ENCODE measurements at regions not wholly inside any gene's neighbourhood (a gene's known extent, or its start where the extent isn't known, plus 50 kb on each side); places are given as distances from the start of the nearest gene placed in this dataset.

GRCh38 chr19:30158067-30158892 lies 213.9 kb upstream of the ZNF536 start:
- DNase-seq (ENCODE audit: low spot score) = no peak
- in situ Hi-C loops (cut with MboI; ENCODE audit: low sequenced_read_pairs, unreplicated experiment) = no loop called here
- no peak for TF ChIP-seq CTCF (IDR thresholded peaks at IDR 0.05; ENCODE audit: borderline replicate concordance, control extremely low read depth, extremely low read depth, insufficient read depth, missing control alignments)

GRCh38 chr19:30158893-30159245 lies 213.3 kb upstream of the ZNF536 start:
- in situ Hi-C loops (cut with MboI; ENCODE audit: low sequenced_read_pairs, unreplicated experiment) = no loop called here
- no peak for DNase-seq (ENCODE audit: low spot score)
- TF ChIP-seq CTCF (IDR thresholded peaks at IDR 0.05; ENCODE audit: borderline replicate concordance, control extremely low read depth, extremely low read depth, insufficient read depth, missing control alignments) = no peak

- TF ChIP-seq CTCF (IDR thresholded peaks at IDR 0.05; ENCODE audit: borderline replicate concordance, control extremely low read depth, extremely low read depth, insufficient read depth, missing control alignments) = no peak
- in situ Hi-C loops (cut with MboI; ENCODE audit: low sequenced_read_pairs, unreplicated experiment) = no loop called here
- DNase-seq (ENCODE audit: low spot score) = no peak
Observed at GRCh38 chr19:30159636-30160035, 212.5 kb upstream of the ZNF536 start.

- TF ChIP-seq CTCF (IDR thresholded peaks at IDR 0.05; ENCODE audit: borderline replicate concordance, control extremely low read depth, extremely low read depth, insufficient read depth, missing control alignments) = no peak
- in situ Hi-C loops (cut with MboI; ENCODE audit: low sequenced_read_pairs, unreplicated experiment) = no loop called here
- DNase-seq (ENCODE audit: low spot score) = no peak
Observed at GRCh38 chr19:30160426-30160825, 211.8 kb upstream of the ZNF536 start.

GRCh38 chr19:30161021-30161655 lies 211.0 kb upstream of the ZNF536 start:
- DNase-seq (ENCODE audit: low spot score) = no peak
- in situ Hi-C loops (cut with MboI; ENCODE audit: low sequenced_read_pairs, unreplicated experiment) = no loop called here
- TF ChIP-seq CTCF (IDR thresholded peaks at IDR 0.05; ENCODE audit: borderline replicate concordance, control extremely low read depth, extremely low read depth, insufficient read depth, missing control alignments) = no peak

- no peak for DNase-seq (ENCODE audit: low spot score)
- in situ Hi-C loops (cut with MboI; ENCODE audit: low sequenced_read_pairs, unreplicated experiment) = no loop called here
- TF ChIP-seq CTCF (IDR thresholded peaks at IDR 0.05; ENCODE audit: borderline replicate concordance, control extremely low read depth, extremely low read depth, insufficient read depth, missing control alignments) = no peak
Observed at GRCh38 chr19:30161770-30162169, 210.4 kb upstream of the ZNF536 start.
